ENCODE measurements at regions not wholly inside any gene's neighbourhood (a gene's known extent, or its start where the extent isn't known, plus 50 kb on each side); places are given as distances from the start of the nearest gene placed in this dataset.

DNA sequence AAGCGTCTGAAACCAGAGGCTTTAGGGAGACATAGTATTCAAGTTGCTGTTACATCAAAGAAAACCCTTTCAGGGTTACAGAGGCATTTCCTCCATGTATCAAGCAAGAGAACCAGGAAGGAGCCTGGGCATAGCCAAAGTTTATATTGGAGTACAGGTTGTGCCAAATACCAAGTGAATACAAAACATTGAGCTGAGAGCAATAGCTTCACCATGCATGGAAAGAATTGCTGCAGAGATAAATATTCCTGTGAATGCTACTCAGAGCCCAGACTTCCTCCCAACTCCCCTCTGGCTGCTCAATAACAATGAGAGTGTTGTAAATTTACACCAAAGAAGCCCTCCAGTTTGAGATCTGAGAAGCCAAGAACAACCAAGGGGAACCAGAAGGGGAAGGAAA is 618.9 kb downstream of the DHX35 start:
- TF ChIP-seq, protein P1, sequence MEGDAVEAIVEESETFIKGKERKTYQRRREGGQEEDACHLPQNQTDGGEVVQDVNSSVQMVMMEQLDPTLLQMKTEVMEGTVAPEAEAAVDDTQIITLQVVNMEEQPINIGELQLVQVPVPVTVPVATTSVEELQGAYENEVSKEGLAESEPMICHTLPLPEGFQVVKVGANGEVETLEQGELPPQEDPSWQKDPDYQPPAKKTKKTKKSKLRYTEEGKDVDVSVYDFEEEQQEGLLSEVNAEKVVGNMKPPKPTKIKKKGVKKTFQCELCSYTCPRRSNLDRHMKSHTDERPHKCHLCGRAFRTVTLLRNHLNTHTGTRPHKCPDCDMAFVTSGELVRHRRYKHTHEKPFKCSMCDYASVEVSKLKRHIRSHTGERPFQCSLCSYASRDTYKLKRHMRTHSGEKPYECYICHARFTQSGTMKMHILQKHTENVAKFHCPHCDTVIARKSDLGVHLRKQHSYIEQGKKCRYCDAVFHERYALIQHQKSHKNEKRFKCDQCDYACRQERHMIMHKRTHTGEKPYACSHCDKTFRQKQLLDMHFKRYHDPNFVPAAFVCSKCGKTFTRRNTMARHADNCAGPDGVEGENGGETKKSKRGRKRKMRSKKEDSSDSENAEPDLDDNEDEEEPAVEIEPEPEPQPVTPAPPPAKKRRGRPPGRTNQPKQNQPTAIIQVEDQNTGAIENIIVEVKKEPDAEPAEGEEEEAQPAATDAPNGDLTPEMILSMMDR (IDR thresholded peaks at IDR 0.05): no peak
- Mint-ChIP-seq H3K4me1 (ENCODE audit: low read depth) (no peaks in the 10 kb centered on the region), H3K4me3 (no peak overlapping the region), H3K9me3 (no peaks in the 10 kb centered on the region), H3K27ac (no peak overlapping the region), H3K36me3 (ENCODE audit: low read depth) (no peaks in the 10 kb centered on the region), H3K27me3 (no peaks in the 10 kb centered on the region)
- ChIA-PET POLR2A (interaction anchor here (0.6 kb wide), 1 partner anchor 282 kb away, joined by 3 read pairs; no protein-coding TSS in a partner anchor), CTCF (no interaction called here)
- intact Hi-C loops (cut with micrococcal nuclease): no loop called here
- DNase-seq (no peak), ATAC-seq (no peak)

DNA sequence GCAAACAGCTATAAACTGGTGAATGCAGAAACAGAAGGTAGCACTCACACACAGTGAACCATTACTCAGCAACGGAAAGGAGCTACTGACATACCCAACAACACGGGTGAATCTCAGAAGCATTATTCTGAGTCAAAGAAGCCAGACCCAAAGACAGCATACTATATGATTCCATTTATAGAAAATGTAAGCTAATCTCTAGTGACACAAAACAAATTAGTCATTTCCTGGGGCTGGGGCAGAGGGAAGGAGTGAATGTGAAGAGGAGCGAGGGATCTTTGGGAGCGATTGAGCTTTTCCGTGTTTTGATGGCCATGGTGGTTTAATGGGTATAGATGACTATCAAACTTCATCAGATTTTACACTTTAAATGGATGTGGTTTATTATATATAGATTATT is 614.6 kb downstream of the DHX35 start:
- no peaks in the 10 kb centered on the region for H3K36me3 Mint-ChIP-seq (ENCODE audit: low read depth)
- no peaks in the 10 kb centered on the region for H3K4me1 Mint-ChIP-seq (ENCODE audit: low read depth)
- TF ChIP-seq, protein P1 (IDR thresholded peaks at IDR 0.05): no peak
- intact Hi-C loops (cut with micrococcal nuclease): no loop called here
- no peaks in the 10 kb centered on the region for H3K27me3 Mint-ChIP-seq
- DNase-seq (no peak), ATAC-seq (no peak)
- ChIA-PET POLR2A (no interaction called here), CTCF (no interaction called here)
- H3K27ac Mint-ChIP-seq: no peak overlapping the region
- H3K4me3 Mint-ChIP-seq: no peak overlapping the region
- H3K9me3 Mint-ChIP-seq: no peaks in the 10 kb centered on the region

DNA sequence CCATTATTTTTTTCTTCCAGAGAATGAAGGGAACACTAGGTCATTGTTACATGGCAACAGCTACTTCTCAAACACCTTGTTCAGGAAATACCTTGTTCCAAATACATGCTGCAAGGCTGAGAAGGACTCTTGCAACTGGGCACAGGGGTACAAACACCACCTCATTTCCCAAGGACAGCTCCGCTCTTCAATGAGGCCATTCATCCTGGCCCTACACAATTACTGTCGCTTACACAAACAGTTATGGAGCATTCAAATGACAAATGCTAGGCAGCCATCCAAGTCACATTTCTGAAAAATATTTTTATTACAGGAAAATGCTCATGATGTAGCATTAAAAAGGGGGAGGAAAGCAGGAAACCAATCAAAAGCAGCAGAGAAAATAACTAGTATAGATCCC is 611.9 kb downstream of the DHX35 start:
- Mint-ChIP-seq H3K36me3 (ENCODE audit: low read depth) (no peaks in the 10 kb centered on the region), H3K9me3 (no peaks in the 10 kb centered on the region), H3K27ac (no peak overlapping the region), H3K4me3 (no peak overlapping the region), H3K27me3 (no peaks in the 10 kb centered on the region), H3K4me1 (ENCODE audit: low read depth) (no peaks in the 10 kb centered on the region)
- intact Hi-C loops (cut with micrococcal nuclease): no loop called here
- TF ChIP-seq, protein P1 (IDR thresholded peaks at IDR 0.05): no peak
- ChIA-PET POLR2A (no interaction called here), CTCF (no interaction called here)
- DNase-seq (no peak), ATAC-seq (no peak)

DNA sequence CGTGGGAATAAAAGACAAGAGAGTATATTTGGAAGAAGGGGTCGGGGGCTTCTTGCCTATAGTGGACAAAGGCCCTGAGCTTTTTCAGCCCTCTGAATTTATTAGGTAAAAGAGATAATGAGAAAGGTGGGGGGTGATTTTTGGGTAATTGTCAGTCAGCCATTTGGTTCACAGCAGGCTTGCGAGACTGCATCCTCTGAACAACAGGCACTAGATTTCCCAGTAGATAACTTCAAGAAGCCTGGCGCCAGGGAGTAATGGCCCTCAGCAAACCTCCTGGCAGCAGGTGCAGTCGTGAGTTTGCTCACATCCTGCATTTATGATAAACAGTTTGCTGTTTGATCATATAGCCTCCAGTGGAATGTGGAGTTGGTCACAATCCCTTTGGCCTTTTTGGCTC is 609.0 kb downstream of the DHX35 start:
- ATAC-seq: no peak
- Mint-ChIP-seq H3K4me3 (no peak overlapping the region), H3K4me1 (ENCODE audit: low read depth) (no peaks in the 10 kb centered on the region), H3K9me3 (no peaks in the 10 kb centered on the region), H3K36me3 (ENCODE audit: low read depth) (no peaks in the 10 kb centered on the region), H3K27ac (no peak overlapping the region), H3K27me3 (no peaks in the 10 kb centered on the region)
- TF ChIP-seq, protein P1 (IDR thresholded peaks at IDR 0.05): no peak
- intact Hi-C loops (cut with micrococcal nuclease): no loop called here
- POLR2A ChIA-PET: no interaction called here
- CTCF ChIA-PET: no interaction called here
- DNase-seq: no peak

DNA sequence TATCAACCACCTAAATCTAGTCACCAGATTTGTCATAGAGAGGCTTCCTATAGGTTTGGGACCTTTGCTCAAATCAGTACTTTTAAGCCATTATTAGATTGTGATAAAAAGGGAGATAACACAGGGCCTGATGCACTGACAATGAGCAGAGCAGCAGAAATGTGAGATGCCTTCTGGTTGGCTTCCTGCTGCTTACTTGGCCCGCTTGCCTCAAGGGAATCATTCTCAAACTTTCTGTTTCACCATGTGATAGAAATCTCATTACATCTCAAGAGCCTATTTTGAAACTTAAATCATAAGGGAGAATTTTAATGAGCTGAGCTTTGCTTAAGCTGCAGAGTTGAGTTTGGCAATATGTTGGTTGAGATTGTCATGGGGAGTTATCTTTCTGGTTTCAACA is 606.0 kb downstream of the DHX35 start:
- no peaks in the 10 kb centered on the region for H3K27me3 Mint-ChIP-seq

More for the DNA sequence above, 606.0 kb downstream of the DHX35 start:
- intact Hi-C loops (cut with micrococcal nuclease): no loop called here
- Mint-ChIP-seq H3K4me1 (ENCODE audit: low read depth) (no peaks in the 10 kb centered on the region), H3K9me3 (no peaks in the 10 kb centered on the region), H3K36me3 (ENCODE audit: low read depth) (no peaks in the 10 kb centered on the region), H3K27ac (no peak overlapping the region), H3K4me3 (no peak overlapping the region)
- CTCF ChIA-PET: interaction anchor here (0.9 kb wide), 1 partner anchor 279 kb away, joined by 3 read pairs; no protein-coding TSS in a partner anchor
- POLR2A ChIA-PET: no interaction called here
- no peak for DNase-seq
- ATAC-seq: no peak
- TF ChIP-seq, protein P1 (IDR thresholded peaks at IDR 0.05): no peak

All from activated CD8-positive, alpha-beta T cell treated with anti-CD3 and anti-CD28 coated beads for 36 hours (primary cell).